GM12891 (cell line): ENCODE measurements at regions not wholly inside any gene's neighbourhood (a gene's known extent, or its start where the extent isn't known, plus 50 kb on each side); places are given as distances from the start of the nearest gene placed in this dataset.

ENCODE experiments used
- DNase-seq: peaks from one replicate; pipeline ENCODE4 v3.0.0; 2011; ENCODE audit warnings: low spot score; ENCODE audit not compliant: insufficient read length
- FAIRE-seq: peaks from 2 replicates; lab custom pipeline; 2011; peaks lifted over from hg19 to GRCh38; lab: Jason Lieb, UNC
- PAX5 ChIP-seq: IDR thresholded peaks from 2 replicates; pipeline ENCODE4 v1.6.1; 2011; ENCODE audit warnings: low read length, moderate library complexity, mild to moderate bottlenecking; ENCODE audit not compliant: insufficient read depth, severe bottlenecking
- POLR2A ChIP-seq: IDR thresholded peaks from 2 replicates; pipeline ENCODE4 v1.6.1; 2011; ENCODE audit warnings: low read depth, low read length, control low read depth
- POLR2AphosphoS5 ChIP-seq: IDR thresholded peaks from 2 replicates; pipeline ENCODE4 v1.6.1; 2011; ENCODE audit warnings: low read depth, low read length, control low read depth
- POU2F2 ChIP-seq: IDR thresholded peaks from 2 replicates; pipeline ENCODE4 v1.6.1; 2011; ENCODE audit warnings: low read depth, mild to moderate bottlenecking, control low read depth, low read length, moderate library complexity
- SPI1 ChIP-seq: IDR thresholded peaks from 2 replicates; pipeline ENCODE4 v1.6.1; 2011; ENCODE audit warnings: low read depth, low read length, control low read depth
- TAF1 ChIP-seq: IDR thresholded peaks from 2 replicates; pipeline ENCODE4 v1.6.1; 2011; ENCODE audit warnings: low read depth, low read length, control low read depth

DNA sequence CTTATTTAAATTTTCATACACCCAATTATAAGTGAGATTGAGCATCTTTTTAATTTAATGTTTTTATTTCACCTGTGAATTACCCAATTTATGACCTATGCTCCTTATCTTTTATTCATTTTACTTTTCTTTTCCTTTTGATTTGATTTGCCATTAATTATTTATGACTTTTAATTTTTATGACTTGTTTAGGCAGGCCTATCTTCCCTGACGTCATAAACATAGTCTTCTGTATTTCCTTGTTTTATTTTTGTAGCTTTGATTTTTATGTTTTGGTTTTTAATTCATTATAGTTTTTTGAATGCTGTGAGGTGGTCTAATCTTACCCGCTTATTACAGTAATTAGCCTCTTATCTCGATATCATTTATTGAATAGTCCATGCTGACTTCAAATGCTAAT lies 467.1 kb upstream of the FAR2 start:
- TF ChIP-seq SPI1 (no peak), TAF1 (no peak), PAX5 (no peak), POLR2A (no peak), POU2F2 (no peak), POLR2AphosphoS5 (no peak)
- FAIRE-seq, result no peak
- no peak for DNase-seq

DNA sequence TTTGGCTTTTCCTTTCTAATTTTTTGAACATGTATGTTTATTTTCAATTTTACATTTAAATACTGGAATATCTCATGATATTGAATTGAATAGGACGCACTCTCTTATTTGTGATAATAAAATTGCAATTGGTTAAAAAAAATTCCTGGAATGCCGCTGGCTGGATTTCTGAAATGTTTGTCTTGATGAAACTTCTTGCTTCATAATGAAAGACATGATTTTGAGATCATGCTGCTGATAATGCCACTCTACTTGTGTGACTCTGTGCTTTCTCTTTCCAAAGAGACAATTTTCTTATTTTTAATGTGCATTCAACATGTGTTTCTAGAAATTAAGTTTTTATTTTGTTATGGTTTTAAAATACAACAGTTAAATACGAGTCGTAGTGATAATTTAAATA lies 465.7 kb upstream of the FAR2 start:
- no peak for FAIRE-seq
- DNase-seq, result no peak
- TF ChIP-seq POLR2AphosphoS5 (no peak), POU2F2 (no peak), SPI1 (no peak), POLR2A (no peak), PAX5 (no peak), TAF1 (no peak)

DNA sequence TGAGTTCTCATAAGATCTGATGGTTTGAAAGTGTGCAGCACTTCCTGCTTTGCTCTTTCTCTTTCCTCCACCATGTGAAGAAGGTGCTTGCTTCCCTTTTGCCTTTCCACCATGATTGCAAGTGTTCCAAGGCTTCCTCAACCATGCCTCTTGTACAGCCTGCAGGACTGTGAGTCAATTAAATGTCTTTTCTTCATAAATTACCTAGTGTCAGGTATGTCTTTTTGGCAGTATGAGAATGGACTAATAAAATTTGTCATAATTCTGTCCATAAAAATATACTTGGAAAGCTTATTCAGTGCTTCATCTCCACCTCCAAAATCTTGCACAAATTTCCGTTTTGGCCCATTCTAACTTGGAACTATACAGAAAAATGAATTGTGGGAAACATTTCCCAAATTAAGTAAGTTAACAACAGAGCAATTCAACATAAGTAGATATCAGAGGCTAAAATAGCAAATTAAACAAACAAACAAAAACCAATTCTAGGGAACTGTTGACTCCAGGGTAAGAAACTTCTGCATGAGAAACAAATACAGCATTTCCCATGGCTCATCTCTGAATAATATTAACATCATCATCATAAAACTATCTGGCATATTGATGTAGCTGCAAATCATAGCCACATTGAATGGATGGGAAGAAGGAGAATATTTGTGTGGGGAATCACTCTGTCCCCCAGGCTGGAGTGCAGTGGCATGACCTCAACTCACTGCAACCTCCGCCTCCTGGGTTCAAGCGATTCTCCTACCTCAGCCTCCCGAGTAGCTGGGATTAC lies 459.5 kb upstream of the FAR2 start:
- FAIRE-seq (no peak), DNase-seq (no peak)
- TF ChIP-seq SPI1, result no peak
- no peak for TF ChIP-seq POU2F2
- no peak for TF ChIP-seq PAX5

DNA sequence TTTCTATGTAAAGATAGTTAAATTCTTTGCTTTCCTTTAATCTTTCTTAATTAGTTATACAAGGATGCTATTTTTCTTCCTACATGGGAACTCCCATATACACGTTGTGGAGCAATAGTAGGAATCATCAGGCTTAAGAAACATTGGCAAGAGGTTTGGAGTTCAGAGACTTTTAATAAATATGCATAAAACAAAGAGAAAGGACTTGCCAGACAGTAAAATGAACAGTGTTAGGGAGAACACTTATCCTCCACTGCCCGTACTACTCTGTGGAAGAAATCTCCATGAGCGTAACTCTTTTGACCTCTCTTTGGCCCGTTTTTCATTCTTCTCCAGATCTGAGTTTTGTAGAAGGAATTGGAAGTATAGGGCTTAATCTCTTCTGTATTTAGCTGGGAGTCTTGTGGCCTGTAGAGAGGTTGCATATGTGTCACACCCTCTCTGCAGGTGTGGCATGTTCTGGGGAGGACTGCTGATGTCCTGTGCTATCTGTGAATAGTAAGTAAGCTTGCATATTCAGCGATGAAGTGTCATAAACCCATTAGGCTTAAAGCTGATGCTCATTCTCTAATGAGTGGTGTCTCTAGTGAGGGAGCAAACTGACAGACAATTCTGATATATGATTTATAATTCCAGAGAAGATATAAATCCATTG lies 455.4 kb upstream of the FAR2 start:
- TF ChIP-seq TAF1, result no peak
- TF ChIP-seq SPI1, result no peak
- TF ChIP-seq POLR2A, result no peak
- TF ChIP-seq PAX5, result no peak
- TF ChIP-seq POU2F2, result no peak
- TF ChIP-seq POLR2AphosphoS5, result no peak
- FAIRE-seq (no peak), DNase-seq (no peak)

DNA sequence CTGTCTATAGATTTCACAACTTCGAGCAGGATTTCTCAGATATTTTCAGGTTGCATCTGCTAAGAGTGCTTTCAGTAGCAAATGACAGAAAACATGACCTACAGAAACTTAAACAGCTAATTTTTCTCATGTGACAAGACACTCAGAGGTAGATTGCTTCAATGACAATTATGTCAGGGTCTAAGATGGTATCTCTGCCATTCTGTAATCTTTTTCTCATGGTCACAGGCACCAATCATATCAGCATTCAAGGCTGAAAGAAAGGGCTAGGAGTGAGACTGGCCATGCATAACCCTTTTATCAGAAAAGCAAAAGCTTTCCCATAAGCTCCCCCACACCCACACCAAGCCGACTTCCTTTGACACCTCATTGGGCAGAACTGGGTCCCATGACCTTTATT lies 450.5 kb upstream of the FAR2 start:
- TF ChIP-seq POLR2AphosphoS5 (no peak), POU2F2 (no peak)
- DNase-seq, result no peak
- no peak for FAIRE-seq

DNA sequence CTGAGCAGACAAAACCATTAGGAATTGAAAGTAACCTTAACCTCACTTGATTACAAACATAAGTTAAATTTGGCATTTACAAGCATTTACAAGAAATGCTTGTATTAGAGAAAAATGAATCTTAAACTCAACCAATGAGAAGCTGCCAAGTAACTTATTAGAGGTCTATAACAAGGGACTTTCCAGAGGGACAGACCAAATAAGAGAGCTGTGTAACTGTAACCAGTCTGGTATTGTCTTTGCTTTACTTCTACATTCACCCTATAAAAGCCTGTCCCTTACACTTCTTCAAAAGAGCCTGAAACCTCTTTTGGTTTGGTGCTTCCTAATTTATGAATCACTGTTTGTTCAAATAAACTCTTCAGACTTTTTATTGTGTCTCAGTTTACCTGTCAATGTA lies 450.0 kb upstream of the FAR2 start:
- TF ChIP-seq POU2F2 (no peak), SPI1 (no peak), PAX5 (no peak), POLR2A (no peak), TAF1 (no peak), POLR2AphosphoS5 (no peak)
- DNase-seq (no peak), FAIRE-seq (no peak)

DNA sequence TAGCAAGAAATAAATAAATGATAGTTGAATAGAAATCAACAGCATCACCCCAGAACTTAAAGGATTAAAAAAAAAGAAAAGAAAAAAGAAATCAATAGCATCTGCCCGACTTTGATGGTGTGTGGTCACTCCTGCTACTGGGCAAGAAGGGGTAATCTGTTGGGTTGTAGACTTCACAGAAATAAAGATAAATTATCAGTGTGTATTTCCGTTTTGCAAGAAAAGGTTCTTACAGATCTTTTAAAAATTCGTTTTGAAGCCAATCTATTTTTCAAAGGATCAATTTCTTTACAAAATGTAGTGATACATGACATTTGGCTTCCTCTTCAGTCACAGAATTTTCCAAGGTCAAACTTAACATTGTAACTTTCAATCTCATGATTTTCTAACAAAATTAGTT lies 448.9 kb upstream of the FAR2 start:
- no peak for DNase-seq
- no peak for TF ChIP-seq TAF1
- no peak for TF ChIP-seq SPI1
- TF ChIP-seq POLR2A, result no peak
- no peak for TF ChIP-seq PAX5
- TF ChIP-seq POU2F2, result no peak
- no peak for TF ChIP-seq POLR2AphosphoS5
- FAIRE-seq, result no peak

DNA sequence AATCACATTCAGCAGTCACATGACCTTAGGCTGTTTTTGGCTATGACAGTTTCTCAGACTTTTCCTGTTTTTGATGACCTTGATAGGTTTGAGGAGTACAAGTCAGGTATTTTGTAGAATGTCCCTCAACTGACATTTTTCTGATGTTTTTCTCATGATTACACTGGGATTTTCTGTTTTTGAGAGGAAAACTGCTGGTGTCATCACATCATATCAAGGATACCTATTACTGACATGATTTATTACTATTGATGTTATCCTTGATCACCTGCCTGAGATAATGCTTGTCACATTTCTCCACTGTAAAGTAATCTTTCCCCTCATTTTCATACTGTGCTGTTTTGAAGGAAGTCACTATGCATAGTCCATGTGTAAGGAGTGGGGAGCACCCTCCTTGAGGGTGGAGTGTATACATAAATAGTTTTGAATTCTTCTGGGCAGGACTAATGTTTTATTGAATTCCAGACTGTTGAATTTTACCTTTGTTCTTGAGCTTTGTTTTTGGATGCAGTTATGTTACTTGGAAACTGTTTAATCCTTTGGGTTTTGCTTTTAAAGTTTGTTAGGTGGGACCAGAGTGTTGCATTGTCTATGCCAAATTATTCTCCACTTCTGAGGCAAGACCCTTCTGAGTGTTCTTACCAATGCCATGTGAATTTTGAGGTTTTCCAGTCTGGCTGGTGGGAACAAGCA lies 444.5 kb upstream of the FAR2 start:
- FAIRE-seq, result no peak
- DNase-seq, result no peak
- TF ChIP-seq POU2F2 (no peak), POLR2AphosphoS5 (no peak), PAX5 (no peak), TAF1 (no peak), SPI1 (no peak), POLR2A (no peak)

DNA sequence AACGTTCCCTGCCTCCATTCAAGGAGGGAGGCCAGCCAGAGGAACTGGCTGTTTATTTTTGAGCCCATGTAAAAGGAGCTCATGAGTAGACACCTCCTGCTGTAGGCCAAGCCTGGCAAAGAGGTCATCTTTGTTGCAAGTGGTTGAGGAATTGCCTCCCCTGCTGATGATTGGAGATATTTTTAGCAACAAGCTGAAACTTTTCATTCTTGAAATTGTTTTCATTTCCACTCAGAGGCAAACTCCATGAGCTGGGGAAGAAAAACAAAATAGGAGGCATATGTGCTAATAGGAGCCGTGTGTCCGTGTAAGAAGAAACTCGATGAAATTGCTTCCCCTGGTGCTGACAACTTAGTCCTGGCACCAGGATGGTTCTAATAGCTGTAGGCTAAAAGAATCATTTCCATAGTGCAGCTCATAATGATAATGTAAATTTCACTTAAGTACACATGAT lies 440.1 kb upstream of the FAR2 start:
- FAIRE-seq (no peak), DNase-seq (no peak)
- TF ChIP-seq POLR2AphosphoS5 (no peak), POLR2A (no peak), PAX5 (no peak), TAF1 (no peak), POU2F2 (no peak)
